ENCODE measurements at regions not wholly inside any gene's neighbourhood (a gene's known extent, or its start where the extent isn't known, plus 50 kb on each side); places are given as distances from the start of the nearest gene placed in this dataset.

DNA sequence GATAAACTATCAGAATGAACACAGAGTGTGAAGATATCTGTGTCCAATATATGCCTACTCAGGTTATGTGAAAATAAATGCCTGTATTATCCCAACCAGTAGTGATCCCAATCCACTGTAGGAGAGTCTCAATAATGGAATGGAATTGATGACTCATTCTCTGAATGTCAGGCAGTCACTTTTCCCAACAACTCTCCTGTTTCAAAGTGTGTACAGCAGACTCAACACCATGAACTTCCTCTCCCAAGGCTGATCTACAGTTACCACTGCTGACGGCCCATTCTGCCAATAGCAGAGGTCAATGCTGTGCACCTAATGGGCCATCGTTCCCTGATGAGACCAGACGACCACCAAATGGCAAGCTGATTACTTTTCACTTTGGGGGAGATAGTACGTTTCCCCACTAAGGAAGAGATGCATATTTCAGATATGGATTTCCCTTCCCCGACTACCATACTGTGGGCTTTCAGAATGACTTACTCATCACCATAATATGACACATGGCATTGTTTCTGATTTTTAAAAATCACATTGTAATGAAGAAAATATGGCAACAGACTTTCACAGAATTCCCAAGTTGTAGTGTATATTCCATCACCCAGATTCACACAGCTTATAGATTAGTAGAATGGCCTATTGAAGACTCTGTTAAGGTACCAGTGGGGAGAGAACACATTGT, 601.7 kb upstream of the VRK2 start:
- TF ChIP-seq POLR2A (IDR thresholded peaks at IDR 0.05; ENCODE audit: low read length) = no peak
- no peak for TF ChIP-seq GATA1 (IDR thresholded peaks at IDR 0.05; ENCODE audit: low read depth, low read length)

Data from erythroblast (primary cell).